ENCODE measurements at regions not wholly inside any gene's neighbourhood (a gene's known extent, or its start where the extent isn't known, plus 50 kb on each side); places are given as distances from the start of the nearest gene placed in this dataset.

- H3K4me3 ChIP-seq (ENCODE audit: low read depth, low read length): no peak overlapping the region
- in situ Hi-C loops (cut with HindIII; ENCODE audit: low sequenced_read_pairs): no loop called here
- TF ChIP-seq, protein P1, sequence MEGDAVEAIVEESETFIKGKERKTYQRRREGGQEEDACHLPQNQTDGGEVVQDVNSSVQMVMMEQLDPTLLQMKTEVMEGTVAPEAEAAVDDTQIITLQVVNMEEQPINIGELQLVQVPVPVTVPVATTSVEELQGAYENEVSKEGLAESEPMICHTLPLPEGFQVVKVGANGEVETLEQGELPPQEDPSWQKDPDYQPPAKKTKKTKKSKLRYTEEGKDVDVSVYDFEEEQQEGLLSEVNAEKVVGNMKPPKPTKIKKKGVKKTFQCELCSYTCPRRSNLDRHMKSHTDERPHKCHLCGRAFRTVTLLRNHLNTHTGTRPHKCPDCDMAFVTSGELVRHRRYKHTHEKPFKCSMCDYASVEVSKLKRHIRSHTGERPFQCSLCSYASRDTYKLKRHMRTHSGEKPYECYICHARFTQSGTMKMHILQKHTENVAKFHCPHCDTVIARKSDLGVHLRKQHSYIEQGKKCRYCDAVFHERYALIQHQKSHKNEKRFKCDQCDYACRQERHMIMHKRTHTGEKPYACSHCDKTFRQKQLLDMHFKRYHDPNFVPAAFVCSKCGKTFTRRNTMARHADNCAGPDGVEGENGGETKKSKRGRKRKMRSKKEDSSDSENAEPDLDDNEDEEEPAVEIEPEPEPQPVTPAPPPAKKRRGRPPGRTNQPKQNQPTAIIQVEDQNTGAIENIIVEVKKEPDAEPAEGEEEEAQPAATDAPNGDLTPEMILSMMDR (IDR thresholded peaks at IDR 0.05; ENCODE audit: low read depth, low read length): no peak
- DNase-seq (ENCODE audit: low read depth, low spot score): no peak
Observed at GRCh38 chr5:21070858-21071257, 1082.9 kb upstream of the CDH18 start.

- in situ Hi-C loops (cut with HindIII; ENCODE audit: low sequenced_read_pairs): no loop called here
- no peak overlapping the region for H3K4me3 ChIP-seq (ENCODE audit: low read depth, low read length)
- TF ChIP-seq, protein P1 (IDR thresholded peaks at IDR 0.05; ENCODE audit: low read depth, low read length): no peak
- no peak for DNase-seq (ENCODE audit: low read depth, low spot score)
Observed at GRCh38 chr5:21067724-21068123, 1079.7 kb upstream of the CDH18 start.

DNA sequence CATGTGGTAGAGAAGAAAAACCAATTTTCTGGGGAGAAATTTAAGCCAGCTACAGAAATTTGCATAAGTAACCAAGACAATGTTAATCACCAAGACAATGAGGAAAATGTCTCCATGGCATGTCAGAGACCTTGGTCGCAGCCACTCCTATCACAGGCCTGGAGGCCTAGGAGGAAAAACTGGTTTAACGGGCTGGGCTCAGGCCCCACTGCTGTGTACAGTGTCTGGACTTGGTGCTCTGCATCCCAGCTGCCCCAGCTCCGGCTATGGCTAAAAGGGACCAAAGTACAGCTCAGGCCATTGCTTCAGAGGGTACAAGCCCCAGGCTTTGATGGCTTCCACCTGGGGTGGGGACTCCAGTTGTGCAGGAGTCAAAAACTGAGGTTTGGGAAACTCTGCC is 1075.1 kb upstream of the CDH18 start:
- TF ChIP-seq, protein P1 (IDR thresholded peaks at IDR 0.05; ENCODE audit: low read depth, low read length): no peak
- no peak for DNase-seq (ENCODE audit: low read depth, low spot score)
- no peak overlapping the region for H3K4me3 ChIP-seq (ENCODE audit: low read depth, low read length)
- in situ Hi-C loops (cut with HindIII; ENCODE audit: low sequenced_read_pairs): no loop called here

DNA sequence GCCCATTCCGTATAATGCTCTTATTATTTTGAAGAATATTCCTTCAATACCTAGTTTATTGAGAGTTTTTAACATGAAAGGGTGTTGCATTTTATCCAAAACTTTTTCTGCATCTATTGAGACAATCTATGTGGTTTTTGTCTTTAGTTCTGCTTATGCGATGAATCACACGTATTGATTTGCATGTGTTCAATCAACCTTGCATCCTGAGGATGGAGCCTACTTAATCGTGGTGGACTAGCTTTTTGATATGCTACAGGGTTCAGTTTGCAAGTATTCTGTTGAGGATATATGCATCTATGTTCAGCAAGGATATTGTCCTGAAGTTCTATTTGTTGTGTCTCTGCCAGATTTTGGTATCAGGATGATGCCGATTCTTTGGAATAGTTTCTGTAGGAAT is 1070.3 kb upstream of the CDH18 start:
- H3K4me3 ChIP-seq (ENCODE audit: low read depth, low read length): no peak overlapping the region
- in situ Hi-C loops (cut with HindIII; ENCODE audit: low sequenced_read_pairs): no loop called here
- TF ChIP-seq, protein P1 (IDR thresholded peaks at IDR 0.05; ENCODE audit: low read depth, low read length): no peak
- no peak for DNase-seq (ENCODE audit: low read depth, low spot score)

- TF ChIP-seq, protein P1 (IDR thresholded peaks at IDR 0.05; ENCODE audit: low read depth, low read length): no peak
- in situ Hi-C loops (cut with HindIII; ENCODE audit: low sequenced_read_pairs): no loop called here
- H3K4me3 ChIP-seq (ENCODE audit: low read depth, low read length): no peak overlapping the region
- no peak for DNase-seq (ENCODE audit: low read depth, low spot score)
Observed at GRCh38 chr5:21051945-21052344, 1063.9 kb upstream of the CDH18 start.

- H3K4me3 ChIP-seq (ENCODE audit: low read depth, low read length): no peak overlapping the region
- no peak for DNase-seq (ENCODE audit: low read depth, low spot score)
- in situ Hi-C loops (cut with HindIII; ENCODE audit: low sequenced_read_pairs): no loop called here
- TF ChIP-seq, protein P1 (IDR thresholded peaks at IDR 0.05; ENCODE audit: low read depth, low read length): no peak
Observed at GRCh38 chr5:21049901-21050300, 1061.9 kb upstream of the CDH18 start.

GRCh38 chr5:21030981-21031380 is 1043.0 kb upstream of the CDH18 start:
- H3K4me3 ChIP-seq (ENCODE audit: low read depth, low read length): no peak overlapping the region
- TF ChIP-seq, protein P1 (IDR thresholded peaks at IDR 0.05; ENCODE audit: low read depth, low read length): no peak
- in situ Hi-C loops (cut with HindIII; ENCODE audit: low sequenced_read_pairs): no loop called here
- DNase-seq (ENCODE audit: low read depth, low spot score): no peak
